Choroid plexus epithelial cell (primary cell): ENCODE measurements at regions not wholly inside any gene's neighbourhood (a gene's known extent, or its start where the extent isn't known, plus 50 kb on each side); places are given as distances from the start of the nearest gene placed in this dataset.

Experiments used
- DNase-seq: peaks from one replicate; pipeline ENCODE4 v3.0.0-alpha.2; 2010; ENCODE audit warnings: low read depth
- H3K4me3 ChIP-seq: 2 replicates; pipeline ENCODE4 v1.5.1; 2011; ENCODE audit warnings: low read depth, mild to moderate bottlenecking, control low read depth, low read length, moderate library complexity
- TF ChIP-seq, protein P1 (sequence below): conservative IDR thresholded peaks from 2 replicates; pipeline ENCODE4 v1.5.1; 2011; ENCODE audit warnings: low read depth, mild to moderate bottlenecking, control low read depth, inconsistent platforms, low read length, moderate library complexity

DNA sequence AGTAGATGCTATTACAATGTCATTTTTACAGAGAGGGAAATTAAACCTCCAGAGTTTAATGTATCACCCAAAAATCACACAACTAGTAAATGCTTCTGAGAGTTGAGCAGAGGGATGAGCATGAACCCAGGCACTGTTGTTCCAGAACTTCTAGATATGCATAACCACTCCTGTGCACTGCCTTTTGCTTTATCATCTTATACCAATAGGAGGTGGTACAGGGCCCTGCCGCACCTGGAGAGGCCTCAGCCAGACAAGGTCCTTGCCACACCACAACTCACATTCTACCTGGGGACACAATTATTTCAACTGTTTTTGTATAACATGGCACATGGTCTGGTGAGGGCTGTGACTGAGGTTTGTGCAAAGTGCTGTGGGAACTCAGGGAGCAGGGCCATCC, 78.5 kb upstream of the NTRK3 start:
- TF ChIP-seq, protein P1, sequence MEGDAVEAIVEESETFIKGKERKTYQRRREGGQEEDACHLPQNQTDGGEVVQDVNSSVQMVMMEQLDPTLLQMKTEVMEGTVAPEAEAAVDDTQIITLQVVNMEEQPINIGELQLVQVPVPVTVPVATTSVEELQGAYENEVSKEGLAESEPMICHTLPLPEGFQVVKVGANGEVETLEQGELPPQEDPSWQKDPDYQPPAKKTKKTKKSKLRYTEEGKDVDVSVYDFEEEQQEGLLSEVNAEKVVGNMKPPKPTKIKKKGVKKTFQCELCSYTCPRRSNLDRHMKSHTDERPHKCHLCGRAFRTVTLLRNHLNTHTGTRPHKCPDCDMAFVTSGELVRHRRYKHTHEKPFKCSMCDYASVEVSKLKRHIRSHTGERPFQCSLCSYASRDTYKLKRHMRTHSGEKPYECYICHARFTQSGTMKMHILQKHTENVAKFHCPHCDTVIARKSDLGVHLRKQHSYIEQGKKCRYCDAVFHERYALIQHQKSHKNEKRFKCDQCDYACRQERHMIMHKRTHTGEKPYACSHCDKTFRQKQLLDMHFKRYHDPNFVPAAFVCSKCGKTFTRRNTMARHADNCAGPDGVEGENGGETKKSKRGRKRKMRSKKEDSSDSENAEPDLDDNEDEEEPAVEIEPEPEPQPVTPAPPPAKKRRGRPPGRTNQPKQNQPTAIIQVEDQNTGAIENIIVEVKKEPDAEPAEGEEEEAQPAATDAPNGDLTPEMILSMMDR = no peak
- H3K4me3 ChIP-seq = no peak overlapping the region

DNA sequence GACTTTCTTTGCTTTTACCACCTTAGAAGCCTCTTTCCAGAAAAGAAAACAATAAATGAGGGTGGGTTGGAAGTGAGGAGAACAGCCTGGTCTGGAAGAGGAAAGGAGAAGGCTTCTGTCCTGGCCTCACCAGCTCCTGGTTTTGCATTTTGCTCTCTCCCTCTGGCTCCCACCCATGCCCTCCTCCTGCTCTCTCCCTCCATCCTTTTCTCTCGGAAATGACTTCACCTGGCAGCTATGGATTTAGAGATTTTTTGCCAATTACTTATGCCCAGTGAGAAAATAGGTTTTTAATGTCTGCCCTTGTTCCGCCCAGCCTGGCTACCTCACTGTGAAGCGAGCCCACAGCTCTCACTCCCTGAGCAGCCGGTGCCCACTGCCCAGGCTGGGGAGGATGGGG, 77.9 kb upstream of the NTRK3 start:
- H3K4me3 ChIP-seq = no peak overlapping the region
- DNase-seq = no peak
- TF ChIP-seq, protein P1 = no peak

More for the DNA sequence above, 78.5 kb upstream of the NTRK3 start:
- DNase-seq = no peak

DNA sequence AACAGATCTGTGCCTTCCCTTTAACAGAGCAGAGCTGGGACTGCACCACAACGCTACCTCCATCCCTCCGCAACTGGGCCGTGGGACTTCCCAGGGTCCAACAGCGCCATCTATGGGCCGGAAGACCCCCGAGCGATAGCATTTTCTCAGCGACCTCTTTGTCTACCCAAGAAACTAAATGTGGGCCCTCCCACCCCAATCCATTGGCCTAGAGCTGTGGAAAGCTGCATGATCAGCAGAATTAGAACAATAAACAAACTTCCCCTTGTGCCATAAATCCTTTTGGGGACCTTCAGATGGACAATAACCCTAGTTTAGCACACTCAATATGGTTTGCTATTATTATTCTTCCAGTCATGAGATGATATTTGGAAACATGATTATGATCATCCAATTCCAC, 74.8 kb upstream of the NTRK3 start:
- DNase-seq = peak; percentile 5
- no peak overlapping the region for H3K4me3 ChIP-seq
- TF ChIP-seq, protein P1 = peak; percentile 37

DNA sequence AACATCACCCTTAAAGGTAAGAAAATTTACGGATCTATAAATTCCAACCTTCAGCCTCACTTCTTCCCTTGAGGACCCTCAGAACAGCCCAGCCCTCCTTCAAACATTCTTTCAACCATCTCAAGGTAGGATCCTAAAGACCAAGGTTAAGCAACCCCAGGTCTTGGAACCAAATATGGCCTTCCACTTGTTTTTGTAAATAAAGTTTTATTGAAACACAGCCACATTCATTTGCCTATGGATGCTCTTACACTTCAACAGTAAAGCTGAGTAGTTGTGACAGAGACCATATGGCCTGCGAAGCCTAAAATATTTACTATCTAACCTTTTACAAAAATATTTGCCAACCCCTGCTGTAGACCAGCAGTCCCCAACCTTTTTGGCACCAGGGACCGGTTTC, 70.4 kb upstream of the NTRK3 start:
- H3K4me3 ChIP-seq = no peak overlapping the region
- TF ChIP-seq, protein P1 = no peak
- no peak for DNase-seq

DNA sequence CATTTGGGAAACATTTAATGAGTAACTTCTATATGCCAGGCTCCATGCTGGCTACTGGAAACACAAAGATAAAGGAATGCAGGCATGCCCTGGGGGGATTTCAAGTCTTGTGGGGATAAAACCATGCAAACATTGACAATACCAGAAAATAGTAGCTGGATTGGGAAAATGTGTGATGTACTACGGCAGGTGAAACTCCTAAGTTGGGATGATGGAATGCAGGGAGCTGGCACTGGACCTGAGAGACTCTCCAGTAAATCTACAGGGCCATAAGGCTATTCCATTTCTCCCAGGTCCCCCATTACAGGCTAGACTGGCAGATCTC, 68.2 kb upstream of the NTRK3 start:
- H3K4me3 ChIP-seq = no peak overlapping the region
- TF ChIP-seq, protein P1 = no peak
- DNase-seq = no peak

DNA sequence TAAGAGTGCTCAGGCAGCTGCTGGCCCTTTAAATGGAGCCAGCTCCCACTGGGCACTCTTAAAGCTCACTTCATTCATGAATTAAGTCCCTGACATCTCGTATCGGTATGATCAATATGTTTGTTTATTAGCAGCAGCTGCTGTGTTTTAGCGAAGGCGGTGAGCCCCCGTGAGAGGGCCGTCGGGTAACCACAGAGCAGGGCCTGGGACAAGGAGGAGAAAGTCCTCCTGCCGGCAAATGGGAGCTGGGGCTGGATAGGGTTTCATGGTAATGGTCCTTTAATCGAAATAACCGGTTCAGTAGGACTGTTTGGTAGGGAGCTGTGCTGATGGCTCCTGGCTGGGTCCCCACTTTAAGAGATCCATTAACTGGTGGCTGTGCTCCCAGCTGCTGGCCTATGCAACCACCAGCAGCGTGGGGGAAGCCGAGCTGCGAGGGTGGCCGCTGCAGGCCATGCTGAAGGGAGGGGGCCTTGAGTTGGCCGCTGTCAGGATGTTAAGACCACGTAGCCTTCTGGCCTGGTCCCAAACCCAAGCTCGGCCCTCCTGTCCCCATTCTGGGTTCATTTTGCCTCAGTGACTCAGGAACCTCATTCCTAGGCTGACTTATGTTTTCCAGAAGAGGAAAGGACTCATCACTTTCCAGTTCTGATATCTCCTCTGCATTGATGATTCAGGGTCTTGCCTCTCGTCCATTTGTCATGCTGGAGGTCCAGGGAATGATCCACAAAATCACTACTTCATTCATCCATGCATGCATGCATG, 67.6 kb upstream of the NTRK3 start:
- TF ChIP-seq, protein P1 = no peak
- H3K4me3 ChIP-seq = no peak overlapping the region
- DNase-seq = no peak

DNA sequence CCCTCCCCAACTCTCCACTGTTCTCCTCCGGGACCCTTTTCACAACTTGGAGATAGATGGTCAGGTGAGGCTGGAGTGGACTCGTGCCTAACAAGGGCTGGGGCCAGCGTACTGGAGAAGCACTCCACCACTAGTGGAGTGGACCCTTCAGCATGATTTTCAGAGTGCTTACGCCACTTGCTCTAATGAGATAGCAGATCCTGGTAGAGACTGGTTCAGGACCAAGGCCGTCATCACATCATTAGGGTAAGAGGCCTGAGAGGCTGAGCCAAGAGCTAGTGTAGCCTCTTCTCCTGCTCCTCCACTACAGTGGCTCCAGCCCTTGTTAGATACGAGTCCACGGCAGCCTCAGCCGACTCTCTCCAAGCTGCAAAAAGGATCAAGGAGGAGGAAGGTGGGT, 66.9 kb upstream of the NTRK3 start:
- no peak overlapping the region for H3K4me3 ChIP-seq
- no peak for DNase-seq
- TF ChIP-seq, protein P1 = no peak
